NCI-H69 (cell line): ENCODE measurements at regions not wholly inside any gene's neighbourhood (a gene's known extent, or its start where the extent isn't known, plus 50 kb on each side); places are given as distances from the start of the nearest gene placed in this dataset.

Experiments
- DNase-seq: peaks from one replicate; lab custom pipeline; 2025; lab: John Stamatoyannopoulos, UW

DNA sequence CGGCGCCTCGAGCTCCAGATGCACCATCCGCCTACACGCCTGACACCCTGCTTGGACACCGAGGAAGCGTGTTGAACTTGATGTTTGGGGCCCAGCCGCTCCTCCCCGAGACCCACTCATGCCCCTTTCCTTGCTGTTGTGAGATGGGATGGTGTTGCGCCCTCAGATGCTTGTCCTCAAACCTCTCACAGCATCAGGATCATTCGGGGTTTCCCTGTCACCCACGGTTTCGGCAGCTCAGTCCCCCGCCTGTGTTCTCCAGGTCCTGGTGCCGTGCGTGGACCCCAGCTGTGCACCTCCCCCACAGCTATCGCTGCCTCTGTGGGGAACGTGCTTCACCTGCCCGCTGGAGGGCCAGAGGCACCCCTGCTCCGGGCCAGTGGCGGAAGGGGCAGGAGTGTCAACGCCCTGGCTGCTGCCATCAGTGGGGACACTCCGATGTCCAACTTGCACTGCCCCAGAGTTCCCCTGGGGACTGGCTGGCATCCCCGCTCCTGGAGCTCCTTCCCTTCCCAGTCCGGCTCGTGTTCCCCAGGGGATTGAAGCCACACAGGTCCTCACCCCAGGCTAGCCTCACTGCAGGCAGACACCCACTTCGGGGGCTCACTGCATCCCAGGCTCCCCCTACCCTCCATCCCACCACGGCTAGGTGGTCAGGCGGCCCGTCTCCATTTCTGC is 82.3 kb upstream of the ADRA2C start:
- DNase-seq = no peak

DNA sequence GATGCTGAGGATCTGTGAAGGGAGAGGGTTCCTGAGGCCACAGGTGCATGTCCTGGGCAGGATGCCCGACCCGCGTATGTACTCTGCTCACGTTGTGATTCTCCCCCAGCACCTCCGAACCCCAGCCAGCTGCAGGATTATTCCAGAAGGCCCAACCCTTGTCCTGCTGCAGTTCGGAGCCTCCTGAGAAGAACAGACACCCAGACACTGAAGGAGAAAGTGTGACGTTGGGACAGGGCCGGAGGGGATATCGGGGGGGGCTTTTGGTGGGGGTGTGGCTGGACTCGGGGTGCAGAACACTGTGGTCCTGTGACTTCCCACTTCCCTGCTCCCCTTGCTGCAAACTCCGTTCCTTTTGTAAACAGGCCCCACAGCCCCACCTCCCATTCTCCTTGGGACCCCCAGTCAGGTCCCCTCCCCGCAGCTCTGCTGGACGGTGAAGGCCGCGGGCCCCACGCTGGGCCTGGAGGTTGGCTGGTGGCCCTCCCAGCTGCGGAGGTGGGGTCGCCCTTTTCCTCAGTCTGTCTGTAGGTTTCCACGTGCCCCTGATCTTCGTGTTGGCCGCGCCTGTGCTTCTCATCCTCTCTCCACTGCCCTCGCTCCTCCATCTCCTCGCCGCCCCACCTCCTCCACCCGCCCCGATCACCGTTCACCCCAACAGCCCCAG is 83.0 kb upstream of the ADRA2C start:
- DNase-seq = no peak

DNA sequence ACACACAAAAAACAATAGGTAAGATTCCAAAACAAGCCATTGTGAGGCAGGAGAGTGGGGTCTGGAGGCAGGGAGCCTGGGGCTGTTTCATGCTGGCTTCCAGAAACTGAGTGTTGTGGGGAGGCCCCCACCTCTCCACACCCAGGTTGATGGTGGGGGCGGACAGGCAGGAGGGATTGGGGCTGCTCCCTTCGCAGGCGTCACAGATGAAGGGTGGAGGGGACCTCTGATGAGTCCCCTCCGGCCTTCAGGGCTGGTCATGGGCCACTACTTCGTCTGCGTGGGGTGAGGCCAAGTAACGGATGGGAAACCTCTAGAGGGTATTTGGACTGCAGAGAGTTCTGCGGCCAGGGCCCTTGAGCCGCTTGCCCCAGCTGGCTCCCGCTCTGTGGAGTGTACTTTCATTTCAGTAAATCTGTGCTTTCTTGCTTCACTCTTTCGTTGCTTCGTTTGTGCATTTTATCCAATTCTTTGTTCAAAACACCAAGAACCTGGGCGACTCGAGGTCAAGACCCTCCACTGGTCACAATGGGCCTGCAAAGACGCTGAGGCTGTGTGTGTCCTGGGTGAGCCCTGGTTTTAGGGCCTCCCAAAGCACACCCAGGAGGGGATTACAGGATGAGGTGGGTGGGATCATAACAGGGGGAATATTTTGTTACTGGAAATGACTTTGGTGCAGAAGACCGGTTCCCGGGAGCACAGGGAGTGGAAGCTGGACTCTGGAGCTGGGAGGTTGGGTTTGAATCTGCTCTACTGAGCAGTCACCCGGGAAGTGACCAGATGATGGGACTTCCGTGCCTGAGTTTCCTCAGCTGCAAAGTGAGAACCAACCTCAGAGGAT is 83.7 kb upstream of the ADRA2C start:
- no peak for DNase-seq

DNA sequence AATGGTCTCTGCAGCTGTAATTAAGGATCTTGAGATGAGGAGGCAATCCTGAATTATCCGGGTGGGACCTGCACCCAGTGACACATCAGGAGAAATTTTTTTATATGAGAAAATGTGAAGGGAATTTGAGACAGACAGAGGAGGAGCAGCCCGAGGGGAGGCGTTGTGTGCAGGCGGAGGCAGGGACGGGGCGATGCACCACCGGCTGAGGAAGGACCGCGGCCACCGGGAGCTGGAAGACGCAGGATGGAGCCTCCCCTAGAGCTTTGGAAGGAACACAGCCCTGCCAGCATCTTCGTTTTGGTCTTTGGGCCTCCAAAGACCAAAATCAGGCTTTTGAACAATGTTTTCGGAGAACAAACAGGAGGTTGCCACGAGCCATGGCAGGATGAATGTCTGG is 85.0 kb upstream of the ADRA2C start:
- DNase-seq = no peak

DNA sequence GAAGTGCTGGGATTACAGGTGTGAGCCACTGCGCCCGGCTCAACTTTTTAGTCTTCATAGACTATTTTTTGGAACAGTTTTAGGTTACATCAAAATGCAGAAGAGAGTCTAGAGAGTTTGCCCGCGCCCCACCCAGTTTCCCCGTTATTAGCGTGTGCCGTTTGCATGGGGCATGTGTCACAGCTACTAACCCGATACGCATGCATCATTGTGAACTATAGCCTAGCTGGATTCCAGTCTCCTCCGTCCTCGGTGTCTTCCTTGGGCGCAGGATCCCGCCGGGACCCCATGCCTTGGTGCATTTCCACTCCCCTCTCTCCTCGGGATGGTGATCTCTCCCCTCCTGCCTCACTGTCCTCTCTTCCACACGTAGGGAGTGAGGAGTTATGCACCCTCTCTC is 85.5 kb upstream of the ADRA2C start:
- DNase-seq = no peak

DNA sequence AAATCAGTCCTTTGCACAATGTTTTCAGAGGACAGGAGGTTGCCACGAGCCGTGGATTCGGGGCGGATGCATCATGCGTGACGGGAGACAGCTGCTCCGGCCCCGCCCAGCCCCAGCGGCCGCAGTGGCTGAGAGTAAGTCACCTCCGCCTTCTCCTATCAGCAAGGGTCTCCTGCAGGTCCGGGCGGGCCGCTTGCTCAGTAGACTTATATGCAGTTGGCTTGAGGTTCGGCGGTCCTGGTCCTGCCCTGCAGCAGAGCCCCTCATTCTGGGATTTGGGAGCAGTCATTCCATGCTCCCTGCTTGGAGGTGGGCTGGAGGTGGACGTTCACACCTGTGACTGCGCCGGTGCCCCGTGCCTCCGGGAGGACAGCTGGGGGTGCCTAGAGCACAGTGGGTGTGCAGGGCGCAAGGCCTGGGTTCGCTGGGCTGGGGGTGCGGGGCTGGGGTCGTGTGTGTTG is 86.3 kb upstream of the ADRA2C start:
- DNase-seq = no peak

DNA sequence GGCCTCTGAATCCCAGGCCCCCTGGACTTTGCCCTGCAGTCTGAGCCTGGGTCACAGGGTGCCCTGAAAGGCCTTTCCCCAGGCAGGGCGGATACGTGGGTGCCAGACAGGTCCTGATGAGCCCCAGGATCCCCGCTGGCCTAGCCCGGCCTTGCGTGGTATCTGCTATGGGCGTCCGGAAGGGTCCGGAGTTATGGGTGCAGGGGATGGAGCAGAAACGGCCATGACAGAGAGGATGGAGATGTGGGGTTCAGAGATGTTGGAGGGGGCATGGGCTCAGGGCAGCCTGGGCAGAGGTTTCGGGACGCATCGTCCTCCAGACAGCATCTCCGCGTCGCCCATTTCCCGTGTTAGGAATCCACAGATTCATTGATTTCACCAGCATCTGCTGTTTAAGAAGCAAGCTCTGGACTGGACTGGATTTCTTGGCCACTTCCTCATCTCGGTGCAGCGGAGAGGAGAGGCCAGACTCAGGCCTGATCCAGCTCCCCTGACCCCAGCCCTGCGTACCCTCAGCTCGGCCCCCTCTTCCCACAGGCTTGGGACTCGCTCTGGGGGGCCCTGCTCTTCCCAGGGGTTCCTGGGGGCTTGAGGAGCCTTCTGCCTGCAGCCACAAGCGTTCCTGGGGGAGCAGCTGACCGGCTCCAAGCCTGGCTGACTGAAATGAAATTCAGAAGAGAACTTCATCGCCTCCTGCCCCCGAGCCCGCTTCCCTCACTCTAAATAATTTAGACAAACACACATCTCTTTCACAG is 86.9 kb upstream of the ADRA2C start:
- no peak for DNase-seq

DNA sequence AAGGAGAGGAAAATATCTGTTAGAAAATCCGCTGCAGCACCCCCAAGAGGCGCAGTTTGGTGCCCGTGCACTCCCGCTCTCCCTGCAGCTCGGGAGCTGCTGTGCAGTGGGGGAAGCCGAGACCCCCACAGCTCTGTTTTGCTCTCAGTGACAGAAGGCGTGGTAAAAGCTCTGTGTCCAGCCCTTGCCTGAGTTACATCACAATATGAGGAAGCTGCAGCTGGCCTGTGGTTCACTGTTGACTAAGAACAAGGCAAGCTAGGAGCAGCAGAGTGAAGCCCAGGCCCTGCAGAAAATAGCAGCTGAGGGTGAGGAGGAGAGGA is 88.5 kb upstream of the ADRA2C start:
- no peak for DNase-seq

DNA sequence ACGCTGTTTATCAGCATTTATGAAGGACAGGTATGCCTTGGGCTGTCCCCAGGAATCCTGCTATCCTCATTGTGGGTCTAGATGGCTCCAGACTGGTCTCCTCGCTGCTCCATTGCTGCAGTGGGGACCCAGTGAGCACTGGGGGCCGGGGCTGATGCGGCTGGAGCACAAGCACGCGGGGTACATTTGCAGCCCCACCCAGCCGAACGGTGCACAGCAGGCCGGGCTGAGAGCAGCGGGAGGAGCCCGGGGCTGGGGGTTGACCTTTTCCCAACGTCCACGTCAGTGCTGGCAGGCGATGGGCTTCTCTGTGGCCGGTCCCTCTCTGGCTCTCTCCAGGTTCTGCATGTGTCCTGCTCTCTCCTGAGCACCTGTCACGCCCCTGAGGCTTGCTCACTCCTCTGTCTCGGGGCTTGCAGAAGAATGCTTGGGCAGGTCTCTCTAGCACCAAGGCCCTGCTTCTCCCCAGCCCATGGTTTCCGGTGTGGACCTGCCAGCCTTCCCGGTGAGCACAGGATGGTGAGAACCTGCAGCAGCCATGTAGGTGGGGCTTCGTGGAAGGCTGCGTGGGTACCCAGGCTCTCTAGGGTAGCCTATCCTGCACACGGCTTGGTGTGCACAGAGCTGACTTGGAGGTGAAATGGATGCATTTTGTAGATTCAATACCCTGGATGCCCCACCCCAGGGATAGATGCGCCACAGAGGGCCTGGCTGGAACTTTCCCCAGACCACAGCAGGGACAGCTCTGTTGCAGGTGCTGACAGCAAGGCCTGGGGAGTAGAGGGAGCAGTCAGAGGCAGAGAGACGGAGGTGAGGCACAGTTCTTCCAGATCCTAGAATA is 89.1 kb upstream of the ADRA2C start:
- DNase-seq = no peak

DNA sequence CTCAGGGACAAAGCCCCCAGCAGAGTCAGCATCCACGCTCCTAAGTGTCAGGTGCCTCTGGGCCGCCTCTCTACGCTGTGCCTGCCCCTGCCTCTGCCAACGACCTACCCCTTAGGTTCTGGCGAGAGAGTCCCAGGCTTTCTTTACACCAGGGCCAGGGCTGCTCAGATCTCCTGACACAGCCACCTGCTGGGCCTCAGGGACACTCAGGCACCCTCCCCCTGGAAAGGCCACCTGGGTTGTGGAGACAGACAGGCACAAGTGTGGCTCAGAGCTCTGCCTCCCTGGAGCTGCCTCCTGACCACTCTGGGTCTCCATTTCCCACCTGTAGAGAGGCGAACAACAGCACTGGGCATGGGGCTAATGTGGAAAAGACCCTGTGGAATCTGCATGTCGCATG is 90.0 kb upstream of the ADRA2C start:
- no peak for DNase-seq

DNA sequence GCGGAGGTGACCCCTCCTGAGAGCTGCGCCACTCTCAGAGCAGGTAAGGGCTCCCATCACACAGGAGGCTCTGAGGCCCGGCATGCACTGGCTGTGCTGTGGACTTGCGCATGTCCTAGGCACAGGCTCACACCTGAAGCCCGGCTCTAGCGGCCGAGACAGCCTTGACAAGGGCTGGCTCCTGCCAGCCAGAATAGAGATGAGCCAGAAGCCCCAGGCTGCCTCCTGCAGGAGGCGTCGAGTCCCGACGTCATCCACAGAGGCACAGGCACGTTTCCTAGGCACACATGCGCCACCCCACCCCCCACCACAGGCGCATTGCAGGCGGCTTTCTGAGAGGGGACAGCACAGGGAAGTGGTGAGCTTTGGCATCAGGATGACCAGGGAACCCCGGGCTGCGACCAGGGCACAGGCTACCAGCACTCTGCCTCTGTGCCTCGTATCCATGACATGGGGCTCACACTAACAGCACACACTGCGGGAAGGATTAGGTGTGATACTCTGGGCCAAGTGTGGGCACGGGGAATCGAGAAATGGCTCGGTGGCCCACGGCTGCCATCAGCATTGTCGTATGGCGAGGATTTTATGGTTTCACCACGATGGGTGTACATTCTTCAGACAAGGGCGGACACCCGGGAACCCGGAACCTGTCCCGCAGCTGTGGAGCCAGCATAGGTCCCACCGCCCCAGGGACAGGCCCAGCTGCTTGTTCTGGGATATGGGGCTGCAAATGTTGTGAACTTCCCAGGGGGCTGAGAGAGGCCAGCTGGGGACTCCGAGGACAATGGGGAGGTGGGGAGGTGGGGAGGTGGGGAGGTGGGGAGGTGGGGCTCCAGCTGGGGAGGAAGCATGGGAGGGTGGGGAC is 90.7 kb upstream of the ADRA2C start:
- no peak for DNase-seq

DNA sequence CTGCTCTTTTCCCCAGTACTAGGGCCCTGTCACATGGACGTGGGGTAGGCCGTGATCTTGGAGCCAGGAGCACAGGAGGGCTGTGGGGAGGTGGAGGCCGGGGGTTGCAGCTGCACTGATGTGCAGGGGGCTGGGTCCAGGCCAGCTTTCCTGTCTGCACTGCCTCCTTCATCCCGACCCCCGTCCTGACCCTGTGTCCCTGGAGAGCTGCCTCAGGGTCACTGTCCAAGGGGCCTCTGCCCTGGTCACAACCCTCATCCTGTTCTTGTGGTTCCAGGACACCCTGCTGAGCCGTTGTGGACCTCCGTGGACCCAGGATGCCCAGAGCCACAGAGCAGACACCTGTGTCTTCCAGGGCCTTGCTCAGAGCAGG is 91.7 kb upstream of the ADRA2C start:
- DNase-seq = no peak

DNA sequence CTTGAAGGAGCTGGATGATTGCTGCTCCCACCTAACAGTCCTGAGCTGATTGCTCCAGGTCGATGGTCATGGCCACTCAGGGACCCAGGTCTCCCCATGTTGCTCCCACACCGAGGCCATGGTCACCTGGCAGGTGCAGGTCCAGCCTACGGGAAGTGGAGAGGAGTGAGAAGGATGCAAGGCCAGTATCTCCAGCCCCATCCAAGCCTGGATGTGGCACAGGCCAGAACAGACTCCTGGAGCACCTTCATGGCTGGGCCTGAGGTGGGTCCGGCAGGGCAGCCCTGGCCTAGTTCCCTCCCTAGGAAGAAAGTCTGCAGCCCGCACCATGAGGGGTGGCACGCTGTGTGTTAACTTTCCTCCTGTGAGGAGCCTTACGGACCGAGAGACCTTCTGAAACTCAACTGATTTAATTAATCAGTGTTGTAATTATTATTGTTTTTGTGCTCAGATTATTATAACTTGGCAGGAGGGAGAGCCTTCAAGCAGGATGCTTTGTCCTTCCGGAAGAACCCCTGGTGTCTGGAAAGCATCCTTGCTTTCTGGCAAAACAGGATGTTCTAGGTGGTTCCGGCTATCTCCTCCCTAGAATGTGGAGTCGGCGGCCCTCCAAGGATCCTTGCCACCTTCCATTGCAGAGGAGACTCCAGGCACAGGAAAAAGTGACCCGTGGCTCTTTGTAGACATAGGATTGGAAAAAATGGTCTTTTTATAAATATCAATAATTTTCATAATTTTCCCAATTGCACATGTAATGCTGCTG is 92.3 kb upstream of the ADRA2C start:
- DNase-seq = no peak

DNA sequence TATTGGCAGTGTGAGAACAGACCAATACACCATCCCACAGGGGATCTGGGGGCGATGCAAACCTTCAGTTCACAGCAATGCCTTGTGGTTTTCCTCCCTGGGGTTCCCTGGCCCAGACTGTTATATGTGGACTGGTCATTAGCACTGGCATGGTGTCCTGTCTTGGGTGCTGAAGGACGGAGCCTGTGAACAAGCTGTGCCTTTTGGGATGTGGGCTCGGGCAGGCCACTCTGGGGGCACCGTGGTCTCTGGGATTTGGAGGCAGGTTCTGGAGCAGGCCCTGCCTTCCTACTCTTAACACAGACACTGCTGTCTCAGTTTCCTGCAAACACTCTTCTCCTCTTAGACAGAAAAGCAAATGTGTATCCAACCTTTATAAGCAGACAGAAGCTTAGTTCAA is 93.0 kb upstream of the ADRA2C start:
- no peak for DNase-seq

DNA sequence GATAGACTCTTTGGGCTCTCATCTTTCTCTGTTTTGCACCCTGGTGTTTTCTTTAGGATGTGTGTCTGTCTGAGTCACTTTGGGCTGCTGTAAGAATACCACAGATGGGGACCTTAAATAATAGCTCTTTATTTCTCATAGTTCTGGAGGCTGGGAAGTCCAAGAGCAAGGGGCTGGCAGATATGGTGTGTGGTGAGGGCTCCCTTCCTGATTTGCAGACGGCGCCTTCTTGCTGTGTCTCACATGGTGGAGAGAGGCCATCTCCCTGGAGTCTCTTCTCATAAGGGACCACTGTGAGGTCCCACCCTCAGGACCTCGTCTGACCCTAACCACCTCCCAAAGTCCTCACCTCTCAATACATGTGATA is 93.7 kb upstream of the ADRA2C start:
- no peak for DNase-seq

DNA sequence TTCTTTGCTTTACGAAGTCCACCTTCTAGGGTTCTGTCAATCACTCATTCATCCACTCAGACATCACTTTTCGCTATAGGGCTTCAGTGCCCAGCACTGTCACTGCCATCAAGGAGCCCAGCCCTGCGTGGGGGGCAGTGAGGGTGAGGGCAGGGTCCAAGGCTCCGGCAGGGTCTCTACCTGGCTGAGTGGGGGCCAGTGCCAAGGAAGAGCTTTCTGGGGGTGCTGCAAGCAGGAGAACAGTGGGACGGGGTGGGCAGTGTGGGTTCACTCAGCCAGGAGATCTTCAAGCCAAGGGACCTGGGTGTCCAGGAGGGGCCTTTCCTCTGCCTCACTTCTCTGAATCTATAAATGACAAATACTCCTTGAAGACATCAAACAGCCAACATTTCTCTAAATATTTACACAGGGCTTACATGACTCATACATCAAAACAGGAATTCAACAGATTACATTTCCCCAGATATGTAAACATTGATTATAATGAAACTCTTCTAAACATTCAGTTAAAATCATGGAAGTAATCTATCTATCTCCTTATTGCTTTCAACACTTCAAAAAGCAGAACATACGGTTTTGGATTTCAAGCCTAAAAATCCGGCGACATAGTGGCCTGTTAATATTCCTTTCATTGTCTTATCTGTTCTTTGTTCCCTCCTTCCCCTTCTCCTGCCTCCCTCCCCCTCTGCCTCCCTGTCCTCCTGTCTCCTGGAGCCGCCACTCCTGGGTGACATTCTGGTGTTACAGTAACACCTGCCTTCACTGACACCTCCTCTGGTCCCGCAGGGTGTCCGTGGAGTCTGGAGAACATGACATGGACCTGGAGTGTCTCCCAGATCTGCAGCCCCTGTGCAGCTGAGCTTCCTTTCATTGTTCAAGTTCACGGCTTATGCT is 94.4 kb upstream of the ADRA2C start:
- DNase-seq = peak; percentile 10

DNA sequence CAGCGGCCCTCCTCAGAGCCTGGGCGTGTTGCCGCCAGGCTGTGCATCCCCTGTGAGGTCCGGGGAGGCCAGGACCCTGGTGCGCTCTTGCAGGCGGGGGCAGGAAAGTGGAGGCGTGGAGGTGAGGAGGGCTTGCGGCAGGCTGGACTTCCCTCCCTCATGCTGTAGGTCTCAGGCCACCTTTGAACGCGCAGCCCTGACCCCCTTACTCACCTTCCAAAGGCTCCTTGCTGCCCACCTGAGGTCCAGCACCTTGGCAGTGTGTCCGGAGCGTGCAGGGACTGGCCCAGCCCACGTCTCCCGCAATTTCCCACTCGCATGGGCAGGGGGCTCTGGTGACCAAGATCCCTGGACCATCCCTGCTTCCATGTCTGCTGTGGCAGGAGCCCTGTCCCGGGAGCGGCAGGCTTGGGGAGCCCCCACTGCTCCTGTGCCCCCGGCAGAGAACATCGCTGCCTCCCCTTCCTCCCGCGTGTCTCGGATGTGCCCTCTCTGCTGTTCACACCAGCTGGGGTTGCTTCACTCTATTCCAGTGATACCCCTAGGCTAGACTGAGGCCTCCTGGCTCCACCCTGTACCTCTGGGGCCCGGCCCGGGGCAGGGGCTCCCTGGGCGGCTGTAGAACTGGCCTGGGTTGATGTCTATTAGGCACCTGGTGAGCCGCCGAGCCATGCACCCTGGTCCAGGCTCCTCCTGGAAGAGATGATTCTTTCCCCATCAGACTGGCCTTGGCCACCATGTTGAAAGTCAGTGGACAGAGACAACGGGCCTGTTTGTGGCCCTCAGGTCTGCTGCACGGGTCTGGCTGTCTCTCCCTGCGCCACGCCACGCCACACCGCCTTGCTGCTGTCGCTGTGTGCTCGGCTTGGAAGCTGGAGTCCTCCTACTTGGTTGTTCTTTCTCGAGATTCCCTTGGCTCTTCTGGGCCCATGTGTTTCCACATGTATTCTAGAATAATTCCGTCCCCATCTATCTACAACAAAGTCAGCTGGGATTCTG is 95.4 kb upstream of the ADRA2C start:
- DNase-seq = no peak

DNA sequence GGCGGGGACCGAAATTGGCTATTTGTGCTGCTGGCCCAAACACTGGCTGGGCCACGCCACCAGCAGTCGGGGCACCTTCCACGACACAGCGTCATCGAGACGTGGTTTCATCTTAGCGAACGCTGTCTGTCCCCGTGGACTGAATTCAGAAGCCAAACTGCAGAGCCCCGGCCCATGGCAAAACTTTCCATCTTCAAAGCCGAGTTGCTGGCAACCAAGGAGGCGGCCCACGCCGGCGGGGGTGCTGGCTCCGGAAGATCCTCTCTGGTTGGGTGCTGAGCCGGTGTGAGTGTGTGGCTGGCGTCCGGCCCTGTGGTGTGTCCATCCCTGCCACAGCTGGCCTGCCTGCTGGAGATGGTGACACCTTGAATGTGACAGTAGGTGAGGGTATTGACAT is 96.6 kb upstream of the ADRA2C start:
- DNase-seq = no peak
